Duodenal mucosa (tissue), 2 donors: ENCODE measurements at regions not wholly inside any gene's neighbourhood (a gene's known extent, or its start where the extent isn't known, plus 50 kb on each side); places are given as distances from the start of the nearest gene placed in this dataset.

Source experiments
- H3K27ac ChIP-seq: one replicate; pipeline ENCODE4 v1.7.0; 2013; ENCODE audit warnings: low read depth, low read length
- H3K27me3 ChIP-seq, 2 donors: one replicate each; pipeline ENCODE4 v1.7.0; 2013; ENCODE audit warnings: low read length in 2 of 2, control low read depth in 1 of 2; ENCODE audit not compliant: insufficient read depth in 2 of 2, control insufficient read depth in 1 of 2
- H3K36me3 ChIP-seq, 2 donors: one replicate each; pipeline ENCODE4 v1.7.0; 2013; ENCODE audit warnings: low read length in 2 of 2, control low read depth in 1 of 2; ENCODE audit not compliant: insufficient read depth in 2 of 2, control insufficient read depth in 1 of 2
- H3K4me1 ChIP-seq, 2 donors: one replicate each; pipeline ENCODE4 v1.7.0; 2013; ENCODE audit warnings: low read length in 2 of 2, control low read depth in 1 of 2; ENCODE audit not compliant: insufficient read depth in 2 of 2, control insufficient read depth in 1 of 2
- H3K4me3 ChIP-seq, 2 donors: one replicate each; pipeline ENCODE4 v1.7.0; 2013; ENCODE audit warnings: low read length in 2 of 2, low read depth in 1 of 2
- H3K9ac ChIP-seq, 2 donors: one replicate each; pipeline ENCODE4 v1.7.0; 2013; ENCODE audit warnings: low read length in 2 of 2, low read depth in 1 of 2
- H3K9me3 ChIP-seq, 2 donors: one replicate each; pipeline ENCODE4 v1.7.0; 2013; ENCODE audit warnings: low read length in 2 of 2, control low read depth in 1 of 2; ENCODE audit not compliant: control insufficient read depth in 1 of 2

DNA sequence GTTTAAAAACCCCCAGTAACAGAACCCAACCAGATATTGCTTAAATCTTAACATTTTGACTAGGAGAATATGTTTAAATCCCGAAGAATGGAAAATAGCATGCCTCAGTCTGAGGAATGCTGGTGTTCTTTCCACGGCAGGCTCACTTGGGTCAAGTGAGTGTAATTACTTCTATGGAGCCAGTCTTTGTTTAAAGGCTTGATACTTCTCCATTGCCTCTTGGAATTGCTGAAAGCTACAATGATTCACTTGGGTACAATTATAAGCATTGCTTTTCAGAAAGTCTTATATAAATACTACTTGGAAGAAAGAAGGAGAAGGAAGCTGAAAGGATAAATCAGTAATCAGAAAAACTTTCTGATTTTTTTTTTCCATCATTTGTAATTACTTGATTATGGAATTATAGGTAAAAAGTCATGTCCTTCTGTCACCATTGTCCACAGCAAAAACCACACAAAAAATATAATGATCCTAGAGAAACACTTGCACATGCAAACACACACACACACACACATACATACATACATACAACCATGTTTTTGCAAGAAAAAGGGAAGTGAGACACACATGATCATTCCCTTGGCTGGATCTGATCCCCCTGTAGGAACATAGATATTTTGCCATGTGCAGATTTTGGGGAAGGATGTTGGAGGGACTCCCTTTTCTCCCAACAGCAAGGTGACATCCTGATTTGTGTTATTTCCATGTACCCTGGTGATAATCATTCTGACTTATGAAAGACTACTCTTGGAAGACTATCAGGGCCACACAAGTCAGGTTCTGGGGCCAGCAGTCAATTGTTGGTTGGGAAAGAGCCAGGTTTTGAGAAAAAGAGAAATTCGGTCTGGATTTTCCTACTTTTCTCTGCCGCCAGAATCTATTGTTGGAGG, 396.0 kb upstream of the BTBD3 start:
- Histone ChIP-seq H3K27ac (no peak overlapping the region), H3K27me3 (no peaks in the 10 kb centered on the region), H3K4me1 (peaks cover 4 to 16% of the 10 kb centered on the region in 2 donors), H3K4me3 (no peak overlapping the region), H3K9ac (no peak overlapping the region), H3K36me3 (no peaks in the 10 kb centered on the region), H3K9me3 (peaks cover 4 to 9% of the 10 kb centered on the region in 2 donors)

DNA sequence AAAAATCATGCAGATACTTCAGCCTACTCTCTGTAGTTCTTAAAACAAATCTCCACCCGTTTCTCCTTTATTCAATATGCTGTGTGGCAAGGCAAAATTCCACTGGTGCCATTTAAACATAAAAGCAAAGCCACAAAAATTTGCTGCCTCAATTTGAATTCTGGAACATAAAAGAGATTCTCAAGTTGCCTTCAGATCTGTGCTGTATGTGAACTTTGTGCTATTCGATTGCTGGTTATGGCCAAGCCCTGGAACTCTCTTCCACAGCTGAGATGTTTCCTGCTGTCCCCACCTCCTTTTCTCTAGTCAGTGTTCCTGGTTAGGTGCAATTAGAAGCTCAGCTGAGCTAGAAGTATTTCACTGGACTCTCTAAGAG, 395.3 kb upstream of the BTBD3 start:
- H3K27ac ChIP-seq, result no peak overlapping the region
- no peaks in the 10 kb centered on the region for H3K36me3 ChIP-seq
- H3K4me3 ChIP-seq, result no peak overlapping the region
- H3K9me3 ChIP-seq, result peaks cover 4 to 9% of the 10 kb centered on the region in 2 donors
- no peaks in the 10 kb centered on the region for H3K27me3 ChIP-seq
- H3K9ac ChIP-seq, result no peak overlapping the region
- H3K4me1 ChIP-seq, result peaks cover 0 to 12% of the 10 kb centered on the region in 2 donors

GRCh38 chr20:11529047-11529446, 388.6 kb upstream of the BTBD3 start:
- peaks cover 6 to 15% of the 10 kb centered on the region in 2 donors for H3K9me3 ChIP-seq

GRCh38 chr20:11537032-11537431, 380.7 kb upstream of the BTBD3 start:
- Histone ChIP-seq H3K27me3 (no peaks in the 10 kb centered on the region), H3K9me3 (no peaks in the 10 kb centered on the region), H3K9ac (no peak overlapping the region), H3K4me1 (no peaks in the 10 kb centered on the region), H3K4me3 (no peak overlapping the region), H3K27ac (no peak overlapping the region), H3K36me3 (no peaks in the 10 kb centered on the region)

More at GRCh38 chr20:11529047-11529446, 388.6 kb upstream of the BTBD3 start:
- no peak overlapping the region for H3K27ac ChIP-seq
- no peaks in the 10 kb centered on the region for H3K4me1 ChIP-seq
- H3K27me3 ChIP-seq, result no peaks in the 10 kb centered on the region
- no peak overlapping the region for H3K9ac ChIP-seq
- no peak overlapping the region for H3K4me3 ChIP-seq
- H3K36me3 ChIP-seq, result no peaks in the 10 kb centered on the region

DNA sequence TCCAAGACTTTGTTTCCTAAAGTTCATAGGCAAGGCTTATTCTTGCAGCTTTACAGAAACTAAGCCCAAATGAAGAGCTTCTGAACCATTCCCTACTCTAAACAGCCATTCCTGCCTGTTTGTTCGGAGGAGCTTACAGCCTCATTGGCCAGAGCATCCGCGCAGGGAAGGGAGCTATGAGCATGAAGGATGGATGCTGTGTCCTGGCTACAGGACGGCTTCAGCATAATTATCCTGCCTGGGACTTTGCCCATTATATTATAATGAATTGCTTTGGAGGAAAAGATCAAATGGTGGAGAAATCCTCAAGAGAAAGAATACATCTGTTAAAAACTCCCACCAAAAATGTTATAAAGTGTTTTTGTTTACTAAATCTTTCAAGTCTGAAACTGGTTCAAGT, 378.2 kb upstream of the BTBD3 start:
- H3K4me1 ChIP-seq, result peaks cover 0 to 7% of the 10 kb centered on the region in 2 donors
- H3K9me3 ChIP-seq, result no peaks in the 10 kb centered on the region
- no peaks in the 10 kb centered on the region for H3K36me3 ChIP-seq
- no peaks in the 10 kb centered on the region for H3K27me3 ChIP-seq
- H3K27ac ChIP-seq, result no peak overlapping the region
- H3K9ac ChIP-seq, result no peak overlapping the region
- no peak overlapping the region for H3K4me3 ChIP-seq

GRCh38 chr20:11540558-11540957, 377.1 kb upstream of the BTBD3 start:
- Histone ChIP-seq H3K27ac (no peak overlapping the region), H3K9ac (no peak overlapping the region), H3K36me3 (no peaks in the 10 kb centered on the region), H3K4me3 (no peak overlapping the region), H3K27me3 (no peaks in the 10 kb centered on the region), H3K9me3 (no peaks in the 10 kb centered on the region), H3K4me1 (peaks cover 0 to 7% of the 10 kb centered on the region in 2 donors)

GRCh38 chr20:11542645-11543044, 375.0 kb upstream of the BTBD3 start:
- Histone ChIP-seq H3K4me3 (no peak overlapping the region), H3K27me3 (no peaks in the 10 kb centered on the region), H3K27ac (no peak overlapping the region), H3K4me1 (peaks cover 0 to 7% of the 10 kb centered on the region in 2 donors), H3K9me3 (no peaks in the 10 kb centered on the region), H3K9ac (no peak overlapping the region), H3K36me3 (no peaks in the 10 kb centered on the region)

- H3K9me3 ChIP-seq, result no peaks in the 10 kb centered on the region
- no peaks in the 10 kb centered on the region for H3K27me3 ChIP-seq
- H3K4me3 ChIP-seq, result no peak overlapping the region
- H3K4me1 ChIP-seq, result peaks cover 0 to 7% of the 10 kb centered on the region in 2 donors
- no peak overlapping the region for H3K27ac ChIP-seq
- no peaks in the 10 kb centered on the region for H3K36me3 ChIP-seq
- no peak overlapping the region for H3K9ac ChIP-seq
Observed at GRCh38 chr20:11544029-11544678, 373.5 kb upstream of the BTBD3 start.

GRCh38 chr20:11546939-11547338, 370.8 kb upstream of the BTBD3 start:
- no peak overlapping the region for H3K4me3 ChIP-seq
- no peak overlapping the region for H3K9ac ChIP-seq
- H3K36me3 ChIP-seq, result no peaks in the 10 kb centered on the region
- H3K9me3 ChIP-seq, result no peaks in the 10 kb centered on the region
- no peak overlapping the region for H3K27ac ChIP-seq
- peaks cover 0 to 7% of the 10 kb centered on the region in 2 donors for H3K4me1 ChIP-seq
- no peaks in the 10 kb centered on the region for H3K27me3 ChIP-seq
